Mucosa of descending colon (tissue), 3 donors: ENCODE measurements at regions not wholly inside any gene's neighbourhood (a gene's known extent, or its start where the extent isn't known, plus 50 kb on each side); places are given as distances from the start of the nearest gene placed in this dataset.
A peak's percentile ranks its signal among the peaks of the same experiment; 100 is the strongest.

ENCODE experiments used
- ATAC-seq: fragments of 200-7000 bp; cut with Tn5 transposase; one replicate; pipeline ENCODE4 v1.9.1; 2020; ENCODE audit warnings: mild to moderate bottlenecking, moderate library complexity
- DNase-seq, 3 donors: peaks; one replicate each; pipeline ENCODE4 v3.0.0-alpha.2; 2020
- H3K36me3 ChIP-seq: fragments of 200-600 bp; one replicate; pipeline ENCODE4 v1.8.0; 2021; ENCODE audit warnings: low read depth, mild to moderate bottlenecking
- H3K4me1 ChIP-seq: fragments of 200-600 bp; one replicate; pipeline ENCODE4 v1.8.0; 2021; ENCODE audit warnings: low read depth, mild to moderate bottlenecking
- H3K4me3 ChIP-seq: fragments of 200-600 bp; one replicate; pipeline ENCODE4 v1.8.0; 2021; ENCODE audit warnings: mild to moderate bottlenecking
- H3K9me3 ChIP-seq: fragments of 200-600 bp; one replicate; pipeline ENCODE4 v1.8.0; 2021; ENCODE audit warnings: mild to moderate bottlenecking
- intact Hi-C, 2 donors: fragments of 100-400 bp; cut with DNase I in 1 of 2; cut with micrococcal nuclease in 1 of 2; formaldehyde crosslinking; loops; one replicate each; pipeline versions ENCODE4 v1.11.0 to v1.11.1; 2022; cut with DNase I, micrococcal nuclease
- TF ChIP-seq, protein P1 (sequence below): fragments of 200-600 bp; IDR thresholded peaks from one replicate; pipeline ENCODE4 v1.8.0; 2022; ENCODE audit warnings: antibody characterized with exemption, mild to moderate bottlenecking
- donor health status: DM: no; HTN: no; CAD: no; lungs with moderate emphysema.
- donor health status: DM: no; HTN: no; CAD: no.
- donor health status: DM: no; HTN: yes; CAD: no.

DNA sequence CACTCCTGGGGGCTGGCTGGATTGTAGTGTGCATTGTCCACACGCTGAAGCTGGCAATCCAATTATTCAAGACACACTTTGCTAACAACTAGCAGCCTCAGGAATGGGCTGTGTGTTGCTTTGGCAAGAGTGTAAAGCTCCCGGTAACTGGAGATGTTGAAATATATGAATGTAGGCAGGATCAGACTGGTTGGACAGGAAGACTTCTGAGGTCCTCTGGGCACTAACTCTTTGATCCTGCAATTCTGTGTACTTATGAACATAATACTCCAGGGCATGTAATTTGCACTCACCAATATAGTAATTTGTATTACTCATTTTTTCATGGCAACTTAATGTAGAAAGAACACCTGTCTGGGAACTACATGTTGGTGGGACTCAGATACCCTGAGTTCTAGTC is 106.7 kb upstream of the SLC28A3 start:
- DNase-seq (no peak), ATAC-seq (no peak)
- Histone ChIP-seq H3K9me3 (no peaks in the 10 kb centered on the region), H3K4me1 (no peaks in the 10 kb centered on the region), H3K4me3 (no peak overlapping the region), H3K36me3 (no peaks in the 10 kb centered on the region)
- TF ChIP-seq, protein P1, sequence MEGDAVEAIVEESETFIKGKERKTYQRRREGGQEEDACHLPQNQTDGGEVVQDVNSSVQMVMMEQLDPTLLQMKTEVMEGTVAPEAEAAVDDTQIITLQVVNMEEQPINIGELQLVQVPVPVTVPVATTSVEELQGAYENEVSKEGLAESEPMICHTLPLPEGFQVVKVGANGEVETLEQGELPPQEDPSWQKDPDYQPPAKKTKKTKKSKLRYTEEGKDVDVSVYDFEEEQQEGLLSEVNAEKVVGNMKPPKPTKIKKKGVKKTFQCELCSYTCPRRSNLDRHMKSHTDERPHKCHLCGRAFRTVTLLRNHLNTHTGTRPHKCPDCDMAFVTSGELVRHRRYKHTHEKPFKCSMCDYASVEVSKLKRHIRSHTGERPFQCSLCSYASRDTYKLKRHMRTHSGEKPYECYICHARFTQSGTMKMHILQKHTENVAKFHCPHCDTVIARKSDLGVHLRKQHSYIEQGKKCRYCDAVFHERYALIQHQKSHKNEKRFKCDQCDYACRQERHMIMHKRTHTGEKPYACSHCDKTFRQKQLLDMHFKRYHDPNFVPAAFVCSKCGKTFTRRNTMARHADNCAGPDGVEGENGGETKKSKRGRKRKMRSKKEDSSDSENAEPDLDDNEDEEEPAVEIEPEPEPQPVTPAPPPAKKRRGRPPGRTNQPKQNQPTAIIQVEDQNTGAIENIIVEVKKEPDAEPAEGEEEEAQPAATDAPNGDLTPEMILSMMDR, result no peak
- intact Hi-C loops, result no loop called here

DNA sequence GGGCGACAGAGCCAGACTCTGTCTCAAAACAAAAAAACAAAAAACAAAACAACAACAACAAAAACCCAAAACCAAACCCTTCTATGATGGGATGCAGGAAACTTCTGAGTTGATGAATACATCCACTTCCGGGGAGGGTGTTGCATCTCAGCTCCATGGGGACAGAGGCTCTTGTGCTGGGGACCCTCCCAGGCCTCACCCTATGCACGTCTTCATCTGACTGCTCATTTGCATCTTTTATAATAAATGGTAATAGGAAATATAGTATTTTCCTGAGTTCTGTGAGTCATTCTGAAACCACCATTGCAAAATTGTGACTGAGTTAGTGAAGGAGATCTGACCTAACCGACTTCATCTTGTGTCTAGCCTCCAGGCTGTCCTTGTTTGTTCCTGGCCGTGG is 109.5 kb upstream of the SLC28A3 start:
- H3K4me1 ChIP-seq, result no peaks in the 10 kb centered on the region
- intact Hi-C loops, result no loop called here
- no peaks in the 10 kb centered on the region for H3K9me3 ChIP-seq
- H3K36me3 ChIP-seq, result no peaks in the 10 kb centered on the region
- TF ChIP-seq, protein P1, result no peak
- H3K4me3 ChIP-seq, result no peak overlapping the region
- ATAC-seq, result no peak
- no peak for DNase-seq

DNA sequence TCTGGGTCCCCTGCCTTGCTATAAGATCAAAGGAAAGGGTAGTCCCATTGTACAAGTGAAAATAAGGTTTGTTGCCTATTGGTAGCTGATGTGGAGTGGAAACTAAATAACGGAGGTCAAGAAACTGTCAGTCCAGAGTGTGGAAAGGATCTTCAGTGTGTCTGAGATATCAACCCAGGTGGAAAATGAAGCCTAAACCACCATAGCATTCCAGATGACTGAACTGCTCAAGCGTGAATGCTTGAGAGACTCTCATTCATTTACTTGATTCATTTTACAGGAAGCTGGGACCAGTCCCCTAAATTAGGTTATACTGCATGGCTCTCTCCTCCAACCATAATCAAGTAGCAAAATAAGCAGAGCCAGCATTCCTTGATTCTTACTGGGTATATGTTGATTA is 116.0 kb upstream of the SLC28A3 start:
- Histone ChIP-seq H3K4me1 (no peaks in the 10 kb centered on the region), H3K4me3 (no peak overlapping the region), H3K36me3 (no peaks in the 10 kb centered on the region), H3K9me3 (no peaks in the 10 kb centered on the region)
- TF ChIP-seq, protein P1, result no peak
- ATAC-seq (no peak), DNase-seq (no peak)
- intact Hi-C loops, result no loop called here

DNA sequence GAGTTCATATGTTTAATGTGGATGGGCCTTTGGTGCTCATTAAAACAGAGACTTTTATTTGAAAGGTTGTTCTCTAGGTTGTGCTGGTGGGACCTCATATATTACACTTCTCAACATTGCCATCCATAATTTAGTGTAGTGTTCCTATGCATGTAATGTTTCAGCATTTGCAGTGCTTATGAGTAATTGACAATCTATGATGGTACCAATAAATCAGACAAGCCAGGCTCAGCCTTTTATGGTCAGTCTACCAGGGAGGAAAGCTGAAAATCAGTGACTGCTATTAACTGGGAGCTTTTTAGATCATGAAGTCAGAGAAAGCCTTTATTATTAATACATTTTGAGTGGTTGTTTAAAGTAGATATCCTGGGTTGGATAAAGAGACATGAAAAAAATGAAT is 120.1 kb upstream of the SLC28A3 start:
- Histone ChIP-seq H3K4me1 (no peaks in the 10 kb centered on the region), H3K36me3 (no peaks in the 10 kb centered on the region), H3K9me3 (no peaks in the 10 kb centered on the region), H3K4me3 (no peak overlapping the region)
- TF ChIP-seq, protein P1, result no peak
- intact Hi-C loops, result no loop called here
- no peak for DNase-seq
- no peak for ATAC-seq

DNA sequence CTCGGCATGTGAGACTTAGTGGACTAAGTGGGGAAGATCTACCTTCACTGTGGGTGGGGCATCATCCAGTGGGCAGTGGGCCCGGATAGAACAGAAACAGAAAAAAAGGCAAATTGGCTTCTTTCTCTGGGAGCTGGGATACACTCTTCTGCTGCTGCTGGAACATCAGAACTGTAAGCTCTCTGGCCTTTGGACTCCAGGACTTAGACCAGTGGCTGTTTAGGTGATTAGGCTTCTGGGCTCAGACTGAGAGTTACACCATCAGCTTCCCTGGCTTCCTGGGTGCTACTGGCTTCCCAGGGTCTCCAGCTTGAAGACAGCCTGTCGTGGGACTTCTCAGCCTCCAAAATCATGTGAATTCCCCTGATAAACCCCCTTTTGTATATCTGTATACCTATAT is 122.7 kb upstream of the SLC28A3 start:
- no peaks in the 10 kb centered on the region for H3K36me3 ChIP-seq
- no peak overlapping the region for H3K4me3 ChIP-seq
- TF ChIP-seq, protein P1, result no peak
- intact Hi-C loops, result no loop called here
- no peaks in the 10 kb centered on the region for H3K9me3 ChIP-seq
- DNase-seq (no peak), ATAC-seq (peak; percentile 16)
- H3K4me1 ChIP-seq, result no peaks in the 10 kb centered on the region

DNA sequence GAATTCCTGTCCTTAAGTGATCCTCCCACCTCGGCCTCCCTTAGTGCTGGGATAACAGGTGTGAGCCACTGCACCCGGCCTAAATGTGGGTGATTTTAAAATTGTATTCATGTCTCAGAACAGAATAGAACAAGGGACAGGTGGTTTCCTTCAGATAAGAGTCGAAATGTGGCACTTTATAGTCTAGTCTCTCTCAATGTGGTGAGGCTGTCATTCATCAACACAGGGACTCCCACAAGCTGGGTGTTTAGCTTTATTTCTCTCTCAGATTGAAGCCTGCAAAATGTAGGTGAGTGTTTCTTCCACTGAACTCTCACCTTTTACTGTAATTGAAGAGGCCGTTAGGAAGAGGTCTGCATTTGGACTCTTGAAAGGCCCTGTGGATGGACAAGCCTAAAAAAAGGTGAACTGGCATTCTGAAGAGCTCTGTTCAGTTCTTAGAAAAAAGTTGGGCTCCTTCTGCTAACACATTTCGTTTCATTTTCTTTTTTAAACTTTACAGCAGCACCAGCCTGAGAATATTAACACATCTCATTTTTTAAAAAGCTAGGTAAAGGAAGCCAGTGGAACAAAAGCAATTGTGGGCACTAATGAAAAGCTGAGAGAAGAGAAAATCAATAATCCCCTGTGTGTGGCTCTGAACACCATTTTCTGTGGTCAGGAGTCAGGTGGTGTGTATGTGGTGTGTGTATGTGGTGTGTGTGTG is 126.2 kb upstream of the SLC28A3 start:
- TF ChIP-seq, protein P1, result no peak
- intact Hi-C loops, result no loop called here
- no peaks in the 10 kb centered on the region for H3K4me1 ChIP-seq
- ATAC-seq (no peak), DNase-seq (no peak)
- no peak overlapping the region for H3K4me3 ChIP-seq
- H3K9me3 ChIP-seq, result no peaks in the 10 kb centered on the region
- H3K36me3 ChIP-seq, result no peaks in the 10 kb centered on the region
